ENCODE measurements at regions not wholly inside any gene's neighbourhood (a gene's known extent, or its start where the extent isn't known, plus 50 kb on each side); places are given as distances from the start of the nearest gene placed in this dataset.

DNA sequence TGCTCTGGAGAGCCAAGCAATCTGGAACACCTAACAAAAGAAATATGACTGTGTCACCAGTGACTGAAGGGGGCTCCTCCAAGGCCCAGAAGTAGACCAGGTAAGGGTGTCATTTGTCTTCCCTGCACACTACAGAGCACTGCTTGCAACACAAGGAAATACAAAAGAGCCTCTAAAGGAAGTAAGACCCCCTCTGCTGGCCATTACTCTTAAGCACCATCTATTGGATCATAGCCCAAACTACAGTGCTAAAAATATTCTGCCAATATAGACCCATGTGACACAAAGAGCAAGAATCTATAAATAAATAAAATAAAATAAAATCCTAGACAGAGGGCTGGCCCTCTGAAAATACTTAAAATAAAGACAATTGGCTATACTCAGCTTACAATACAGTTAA is 528.7 kb downstream of the TMA16 start:
- TF ChIP-seq, protein P1, sequence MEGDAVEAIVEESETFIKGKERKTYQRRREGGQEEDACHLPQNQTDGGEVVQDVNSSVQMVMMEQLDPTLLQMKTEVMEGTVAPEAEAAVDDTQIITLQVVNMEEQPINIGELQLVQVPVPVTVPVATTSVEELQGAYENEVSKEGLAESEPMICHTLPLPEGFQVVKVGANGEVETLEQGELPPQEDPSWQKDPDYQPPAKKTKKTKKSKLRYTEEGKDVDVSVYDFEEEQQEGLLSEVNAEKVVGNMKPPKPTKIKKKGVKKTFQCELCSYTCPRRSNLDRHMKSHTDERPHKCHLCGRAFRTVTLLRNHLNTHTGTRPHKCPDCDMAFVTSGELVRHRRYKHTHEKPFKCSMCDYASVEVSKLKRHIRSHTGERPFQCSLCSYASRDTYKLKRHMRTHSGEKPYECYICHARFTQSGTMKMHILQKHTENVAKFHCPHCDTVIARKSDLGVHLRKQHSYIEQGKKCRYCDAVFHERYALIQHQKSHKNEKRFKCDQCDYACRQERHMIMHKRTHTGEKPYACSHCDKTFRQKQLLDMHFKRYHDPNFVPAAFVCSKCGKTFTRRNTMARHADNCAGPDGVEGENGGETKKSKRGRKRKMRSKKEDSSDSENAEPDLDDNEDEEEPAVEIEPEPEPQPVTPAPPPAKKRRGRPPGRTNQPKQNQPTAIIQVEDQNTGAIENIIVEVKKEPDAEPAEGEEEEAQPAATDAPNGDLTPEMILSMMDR (IDR thresholded peaks at IDR 0.05), result no peak
- TF ChIP-seq POLR2A (IDR thresholded peaks at IDR 0.05), result no peak
